ENCODE measurements at regions not wholly inside any gene's neighbourhood (a gene's known extent, or its start where the extent isn't known, plus 50 kb on each side); places are given as distances from the start of the nearest gene placed in this dataset.
"Not testable (repeated sequence)": the region's sequence is repeated elsewhere in the genome, so short reads cannot be mapped to it uniquely, and the experiment has no call there.

DNA sequence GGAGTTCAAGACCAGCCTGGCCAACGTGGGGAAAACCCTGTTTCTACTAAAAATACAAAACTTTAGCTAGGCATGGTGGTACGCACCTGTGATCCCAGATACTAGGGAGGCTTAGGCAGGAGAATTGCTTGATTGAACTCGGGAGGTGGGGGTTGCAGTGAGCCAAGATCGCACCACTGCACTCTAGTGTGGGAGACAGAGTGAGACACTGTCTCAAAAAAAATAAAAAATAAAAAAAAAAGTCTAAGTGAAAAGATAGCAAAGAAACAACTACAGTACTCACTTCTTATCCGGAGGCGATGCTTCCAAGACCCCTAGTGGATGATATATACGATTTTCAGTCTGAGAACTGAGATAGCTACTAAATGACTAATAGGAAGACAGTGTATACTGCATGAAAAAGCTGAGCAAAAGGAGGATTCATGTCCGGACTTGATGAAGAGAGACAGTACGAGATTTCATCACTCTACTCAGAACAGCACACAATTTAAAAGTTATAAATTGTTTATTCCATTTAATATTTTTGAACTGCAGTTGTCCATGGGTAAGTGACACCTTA lies 138.7 kb upstream of the GOLGA6L6 start:
- ATAC-seq; intact Hi-C loops (cut with DNase I); H3K4me3 ChIP-seq; H3K9me3 ChIP-seq; H3K36me3 ChIP-seq; H3K4me1 ChIP-seq; H3K27ac ChIP-seq; DNase-seq; H3K27me3 ChIP-seq: not testable (repeated sequence)
- WGBS (ENCODE audit: insufficient coverage, low coverage, low lambda C conversion rate, missing lambda C conversion rate): no CpG with 5 or more reads among the region's 9 CpGs

DNA sequence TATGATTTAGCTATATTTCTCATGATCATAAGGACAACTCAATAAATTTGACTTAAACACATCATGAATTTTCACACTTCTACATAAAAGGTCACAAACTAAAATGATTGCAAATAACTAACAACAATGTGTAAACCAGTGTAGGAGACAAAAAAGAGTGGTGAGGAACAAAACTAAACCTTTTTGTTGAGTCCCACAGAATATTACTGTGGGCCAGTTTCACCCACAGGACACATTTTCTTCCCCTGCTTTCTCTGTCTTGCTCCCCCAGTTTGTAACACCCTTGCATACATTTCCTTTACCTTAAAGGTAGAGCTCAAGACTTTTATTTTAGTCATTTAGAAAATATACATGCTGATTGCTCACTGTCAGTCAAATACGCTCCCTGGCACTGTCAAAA lies 130.9 kb upstream of the GOLGA6L6 start:
- no peaks in the 10 kb centered on the region for H3K4me1 ChIP-seq
- WGBS (ENCODE audit: insufficient coverage, low coverage, low lambda C conversion rate, missing lambda C conversion rate): 35% methylated on average over 1 of the region's 1 CpG
- ATAC-seq (no peak), DNase-seq (no peak)
- H3K27ac ChIP-seq: no peak overlapping the region
- H3K4me3 ChIP-seq: no peak overlapping the region
- H3K27me3 ChIP-seq: no peaks in the 10 kb centered on the region
- no peaks in the 10 kb centered on the region for H3K9me3 ChIP-seq
- TF ChIP-seq POLR2A (IDR thresholded peaks at IDR 0.05) (no peak), CTCF (IDR thresholded peaks at IDR 0.05) (no peak)
- intact Hi-C loops (cut with DNase I): no loop called here
- no peaks in the 10 kb centered on the region for H3K36me3 ChIP-seq

GRCh38 chr15:20671675-20672074 lies 130.1 kb upstream of the GOLGA6L6 start:
- ATAC-seq (no peak), DNase-seq (no peak)
- 23% methylated on average over 2 of the region's 2 CpGs for WGBS (ENCODE audit: insufficient coverage, low coverage, low lambda C conversion rate, missing lambda C conversion rate)
- no peaks in the 10 kb centered on the region for H3K4me1 ChIP-seq
- no peak overlapping the region for H3K4me3 ChIP-seq
- intact Hi-C loops (cut with DNase I): no loop called here
- no peaks in the 10 kb centered on the region for H3K27me3 ChIP-seq
- no peaks in the 10 kb centered on the region for H3K36me3 ChIP-seq
- no peaks in the 10 kb centered on the region for H3K9me3 ChIP-seq
- TF ChIP-seq POLR2A (IDR thresholded peaks at IDR 0.05): no peak
- no peak for TF ChIP-seq CTCF (IDR thresholded peaks at IDR 0.05)
- H3K27ac ChIP-seq: no peak overlapping the region

- intact Hi-C loops (cut with DNase I); ATAC-seq; DNase-seq; H3K9me3 ChIP-seq; H3K27ac ChIP-seq; H3K4me1 ChIP-seq; H3K27me3 ChIP-seq; H3K4me3 ChIP-seq; H3K36me3 ChIP-seq: not testable (repeated sequence)
- WGBS (ENCODE audit: insufficient coverage, low coverage, low lambda C conversion rate, missing lambda C conversion rate): 45% methylated on average over 3 of the region's 3 CpGs
Measured at GRCh38 chr15:20666410-20666809, 124.8 kb upstream of the GOLGA6L6 start.

- Histone ChIP-seq H3K9me3 (no peaks in the 10 kb centered on the region), H3K27me3 (no peaks in the 10 kb centered on the region), H3K36me3 (no peaks in the 10 kb centered on the region), H3K4me1 (no peaks in the 10 kb centered on the region), H3K27ac (no peak overlapping the region), H3K4me3 (no peak overlapping the region)
- TF ChIP-seq CTCF (IDR thresholded peaks at IDR 0.05): no peak
- ATAC-seq: peak in 1 of 4 donors; percentile 38
- intact Hi-C loops (cut with DNase I): no loop called here
- WGBS (ENCODE audit: insufficient coverage, low coverage, low lambda C conversion rate, missing lambda C conversion rate): 38% methylated on average over 1 of the region's 1 CpG
- no peak for DNase-seq
Measured at GRCh38 chr15:20665653-20666052, 124.1 kb upstream of the GOLGA6L6 start.

DNA sequence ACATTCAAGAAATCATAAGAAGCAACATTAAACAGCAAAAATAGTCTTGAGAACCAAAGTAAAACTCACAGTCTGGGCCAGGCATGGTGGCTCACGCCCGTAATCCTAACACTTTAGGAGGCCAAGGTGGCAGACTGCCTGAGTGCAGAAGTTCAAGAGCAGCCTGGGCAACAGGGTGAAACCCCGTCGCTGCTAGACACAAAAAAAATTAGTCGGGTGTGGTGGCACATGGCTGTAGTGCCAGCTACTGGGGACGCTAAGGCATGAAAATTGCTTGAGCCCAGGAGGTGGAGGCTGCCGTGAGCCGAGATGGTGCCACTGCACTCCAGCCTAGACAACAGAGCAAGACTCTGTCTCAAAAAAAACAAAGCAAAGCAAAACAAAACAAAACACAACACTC lies 117.7 kb upstream of the GOLGA6L6 start:
- no peak for ATAC-seq
- Histone ChIP-seq H3K4me3 (no peak overlapping the region), H3K4me1 (no peaks in the 10 kb centered on the region), H3K27ac (no peak overlapping the region), H3K9me3 (no peaks in the 10 kb centered on the region), H3K27me3 (no peaks in the 10 kb centered on the region), H3K36me3 (no peaks in the 10 kb centered on the region)
- no peak for DNase-seq
- 57% methylated on average over 8 of the region's 8 CpGs for WGBS (ENCODE audit: insufficient coverage, low coverage, low lambda C conversion rate, missing lambda C conversion rate)
- intact Hi-C loops (cut with DNase I): no loop called here
- TF ChIP-seq CTCF (IDR thresholded peaks at IDR 0.05) (no peak), POLR2A (IDR thresholded peaks at IDR 0.05) (no peak)

Data from right lobe of liver (tissue), 6 donors.